T-helper 1 cell treated with Interleukin-12 subunit alpha and Interleukin-12 subunit beta and Interleukin-4 antibody, amounts not matched to agents 30 ng/mL and 1 ng/mL, for 36 hours (primary cell): ENCODE measurements at regions not wholly inside any gene's neighbourhood (a gene's known extent, or its start where the extent isn't known, plus 50 kb on each side); places are given as distances from the start of the nearest gene placed in this dataset.
"Not testable (repeated sequence)": the region's sequence is repeated elsewhere in the genome, so short reads cannot be mapped to it uniquely, and the experiment has no call there.

ENCODE experiments used
- intact Hi-C: fragments of 100-400 bp; cut with micrococcal nuclease; formaldehyde crosslinking; loops from one replicate; pipeline ENCODE4 v1.15.1; 2024

GRCh38 chr1:196002906-196003305 lies 605.3 kb downstream of the KCNT2 start:
- intact Hi-C loops = no loop called here

- intact Hi-C loops = not testable (repeated sequence)
These were observed 605.9 kb downstream of the KCNT2 start for GRCh38 chr1:196002296-196002695.

GRCh38 chr1:196001188-196001587 lies 607.1 kb downstream of the KCNT2 start:
- intact Hi-C loops = no loop called here

GRCh38 chr1:195999022-195999421 lies 609.2 kb downstream of the KCNT2 start:
- intact Hi-C loops = no loop called here

- intact Hi-C loops = no loop called here
These were observed 626.6 kb downstream of the KCNT2 start for GRCh38 chr1:195981448-195982139.

GRCh38 chr1:195979646-195980045 lies 628.6 kb downstream of the KCNT2 start:
- intact Hi-C loops = no loop called here

GRCh38 chr1:195973311-195973904 lies 634.8 kb downstream of the KCNT2 start:
- intact Hi-C loops = no loop called here

GRCh38 chr1:195971589-195971988 lies 636.7 kb downstream of the KCNT2 start:
- intact Hi-C loops = no loop called here

GRCh38 chr1:195970209-195970608 lies 638.0 kb downstream of the KCNT2 start:
- intact Hi-C loops = no loop called here

- intact Hi-C loops = no loop called here
These were observed 642.8 kb downstream of the KCNT2 start for GRCh38 chr1:195965475-195965874.

- intact Hi-C loops = no loop called here
These were observed 643.2 kb downstream of the KCNT2 start for GRCh38 chr1:195965036-195965435.

- intact Hi-C loops = no loop called here
These were observed 643.7 kb downstream of the KCNT2 start for GRCh38 chr1:195964516-195964915.

GRCh38 chr1:195962051-195962450 lies 646.2 kb downstream of the KCNT2 start:
- intact Hi-C loops = no loop called here

GRCh38 chr1:195960580-195960979 lies 647.7 kb downstream of the KCNT2 start:
- intact Hi-C loops = no loop called here

- intact Hi-C loops = no loop called here
These were observed 650.1 kb downstream of the KCNT2 start for GRCh38 chr1:195958131-195958530.

GRCh38 chr1:195956845-195957244 lies 651.4 kb downstream of the KCNT2 start:
- intact Hi-C loops = no loop called here

- intact Hi-C loops = no loop called here
These were observed 653.4 kb downstream of the KCNT2 start for GRCh38 chr1:195954848-195955247.

GRCh38 chr1:195951313-195951712 lies 656.9 kb downstream of the KCNT2 start:
- intact Hi-C loops = no loop called here

GRCh38 chr1:195948123-195948895 lies 659.9 kb downstream of the KCNT2 start:
- intact Hi-C loops = no loop called here

GRCh38 chr1:195946500-195946899 lies 661.7 kb downstream of the KCNT2 start:
- intact Hi-C loops = no loop called here

GRCh38 chr1:195941795-195942194 lies 666.4 kb downstream of the KCNT2 start:
- intact Hi-C loops = no loop called here

GRCh38 chr1:195941314-195941713 lies 666.9 kb downstream of the KCNT2 start:
- intact Hi-C loops = no loop called here
